ENCODE measurements at regions not wholly inside any gene's neighbourhood (a gene's known extent, or its start where the extent isn't known, plus 50 kb on each side); places are given as distances from the start of the nearest gene placed in this dataset.

DNA sequence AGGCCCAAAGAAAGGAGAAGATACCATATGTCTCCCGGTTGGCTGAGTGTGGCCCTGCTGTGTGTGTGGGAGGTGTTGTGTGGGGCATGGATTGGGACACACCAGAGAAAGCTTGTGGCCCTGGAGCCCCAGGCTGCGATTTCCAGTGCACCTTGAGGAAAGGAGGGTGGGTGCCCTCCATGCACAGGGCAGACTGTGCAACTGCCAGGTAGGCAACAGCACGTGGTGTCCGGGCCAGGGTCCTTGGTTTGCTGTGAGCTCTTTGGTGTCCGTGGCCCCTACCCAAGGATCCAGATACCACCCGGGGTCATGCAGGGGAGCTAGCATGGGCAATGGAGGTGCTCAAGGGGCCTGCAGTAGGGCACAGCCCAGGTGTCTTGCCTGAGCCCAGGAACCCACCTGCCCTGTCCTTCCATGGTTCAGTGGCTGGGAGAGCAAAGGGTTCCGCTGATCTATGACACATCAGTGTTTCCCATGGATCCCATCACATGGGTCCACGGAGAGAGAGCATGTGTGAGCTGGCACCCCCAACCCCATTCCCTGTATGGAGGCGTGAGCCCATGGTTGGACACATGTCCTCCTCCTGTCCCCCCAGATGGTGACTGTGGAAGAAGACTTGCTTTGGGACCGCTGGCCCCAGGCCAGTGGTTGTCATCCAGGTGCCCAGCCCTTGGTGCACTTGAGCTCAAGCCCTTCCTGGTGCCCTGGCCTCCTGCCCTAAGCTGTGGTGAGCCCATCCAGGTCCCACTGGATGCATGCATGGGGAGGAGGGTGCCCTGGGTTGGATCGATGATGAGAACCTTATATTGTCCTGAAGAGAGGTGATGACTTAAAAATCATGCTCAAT lies 223.4 kb downstream of the SNRPN start:
- Histone ChIP-seq H3K4me1 (ENCODE audit: control insufficient read depth, insufficient read depth, low read length) (no peaks in the 10 kb centered on the region), H3K36me3 (ENCODE audit: control insufficient read depth, insufficient read depth, low read length) (no peaks in the 10 kb centered on the region), H3K27ac (ENCODE audit: low read length) (no peak overlapping the region), H3K9me3 (ENCODE audit: control insufficient read depth, low read depth, low read length) (peaks cover 50% of the 10 kb centered on the region), H3K27me3 (ENCODE audit: control insufficient read depth, insufficient read depth, low read length) (no peaks in the 10 kb centered on the region), H3K4me3 (ENCODE audit: low read length) (no peak overlapping the region)
- WGBS (ENCODE audit: insufficient coverage, low lambda C conversion rate), result no CpG with 5 or more reads among the region's 11 CpGs
- DNase-seq, result no peak

DNA sequence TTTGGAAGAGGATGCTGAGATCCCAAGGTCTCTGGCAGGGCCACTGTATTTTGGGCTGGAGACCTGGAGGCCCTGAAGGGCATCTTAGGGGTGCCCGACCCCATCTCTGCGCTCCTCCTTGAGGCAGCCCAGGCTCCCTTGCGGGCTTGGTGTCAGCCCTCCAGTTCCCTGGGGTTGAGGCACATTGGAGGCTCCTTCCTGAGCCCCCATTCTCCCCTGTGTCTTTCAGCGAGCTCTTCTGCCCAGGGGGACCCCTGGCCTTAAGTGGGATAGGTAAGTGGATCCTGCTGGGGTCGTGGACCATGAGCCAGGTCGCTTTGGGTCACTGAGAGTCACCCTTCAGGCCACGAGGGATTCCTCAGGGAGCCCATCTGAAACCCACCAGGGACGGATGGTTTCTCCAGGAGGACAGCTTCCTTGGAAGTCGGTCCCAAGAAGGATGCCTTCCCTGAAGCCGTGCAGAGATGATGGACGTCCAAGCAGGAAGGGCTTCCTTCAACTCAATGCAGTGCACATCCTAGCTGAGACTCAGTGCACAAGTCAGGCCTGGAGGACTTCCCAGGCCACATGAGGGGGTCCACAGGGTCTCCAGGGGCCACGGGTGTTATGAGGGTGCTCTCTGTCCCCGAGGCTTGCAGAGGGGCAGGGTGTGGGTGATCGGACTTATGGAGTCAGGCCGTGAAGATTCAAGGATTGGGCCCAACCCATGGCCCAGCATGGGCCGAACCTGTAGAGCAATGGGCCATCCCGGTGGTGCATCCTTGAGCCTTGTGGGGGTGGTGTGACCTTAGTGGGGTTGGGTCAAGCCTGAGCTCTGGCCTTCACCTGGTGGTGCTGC lies 224.3 kb downstream of the SNRPN start:
- H3K27me3 ChIP-seq (ENCODE audit: control insufficient read depth, insufficient read depth, low read length), result no peaks in the 10 kb centered on the region
- no peaks in the 10 kb centered on the region for H3K36me3 ChIP-seq (ENCODE audit: control insufficient read depth, insufficient read depth, low read length)
- no peak for DNase-seq
- WGBS (ENCODE audit: insufficient coverage, low lambda C conversion rate), result no CpG with 5 or more reads among the region's 17 CpGs
- H3K4me3 ChIP-seq (ENCODE audit: low read length), result no peak overlapping the region
- H3K9me3 ChIP-seq (ENCODE audit: control insufficient read depth, low read depth, low read length), result peaks cover 48% of the 10 kb centered on the region
- H3K4me1 ChIP-seq (ENCODE audit: control insufficient read depth, insufficient read depth, low read length), result no peaks in the 10 kb centered on the region
- no peak overlapping the region for H3K27ac ChIP-seq (ENCODE audit: low read length)

DNA sequence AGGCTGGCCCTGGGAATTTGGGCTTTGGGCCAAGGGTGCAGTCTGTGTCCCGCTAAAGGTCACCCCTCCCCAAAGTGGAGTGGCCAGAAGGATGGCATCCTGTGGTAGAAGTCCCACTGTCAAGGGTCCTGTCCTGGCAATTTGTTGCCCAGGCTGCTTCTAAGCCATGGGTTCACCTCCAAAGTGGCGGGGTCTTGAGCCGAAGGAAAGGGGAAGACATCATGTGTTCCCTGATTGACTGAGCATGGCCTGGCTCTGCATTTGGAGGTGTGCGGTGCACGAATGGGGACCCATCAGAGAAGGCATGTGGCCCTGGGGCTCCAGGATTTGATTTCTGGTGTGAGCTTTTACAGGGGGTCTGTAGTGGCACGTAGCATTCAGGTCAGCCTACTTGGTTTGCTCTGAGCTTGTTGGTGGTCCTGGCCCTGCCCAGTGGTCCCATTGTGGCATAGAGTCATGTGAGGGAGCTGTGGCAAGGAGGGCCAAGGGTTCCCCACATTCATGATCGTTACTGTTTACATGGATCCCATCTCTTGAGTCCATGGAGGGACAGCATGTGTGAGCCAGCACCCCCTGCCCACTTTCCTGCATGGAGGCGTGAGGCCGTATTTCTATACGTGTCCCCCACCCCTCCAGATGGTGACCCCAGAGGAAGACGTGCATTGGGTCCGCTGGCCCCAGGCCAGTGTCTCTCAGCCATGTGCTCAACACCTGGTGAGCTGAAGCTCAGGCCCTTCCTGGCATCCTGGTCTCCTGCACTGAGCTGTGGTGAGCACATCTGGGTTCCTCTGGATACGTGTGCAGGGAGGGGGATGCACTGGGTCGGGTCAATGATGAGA lies 225.1 kb downstream of the SNRPN start:
- WGBS (ENCODE audit: insufficient coverage, low lambda C conversion rate), result no CpG with 5 or more reads among the region's 14 CpGs
- H3K27me3 ChIP-seq (ENCODE audit: control insufficient read depth, insufficient read depth, low read length), result no peaks in the 10 kb centered on the region
- no peak for DNase-seq
- no peaks in the 10 kb centered on the region for H3K36me3 ChIP-seq (ENCODE audit: control insufficient read depth, insufficient read depth, low read length)
- peaks cover 50% of the 10 kb centered on the region for H3K9me3 ChIP-seq (ENCODE audit: control insufficient read depth, low read depth, low read length)
- H3K27ac ChIP-seq (ENCODE audit: low read length), result no peak overlapping the region
- no peak overlapping the region for H3K4me3 ChIP-seq (ENCODE audit: low read length)
- H3K4me1 ChIP-seq (ENCODE audit: control insufficient read depth, insufficient read depth, low read length), result no peaks in the 10 kb centered on the region

DNA sequence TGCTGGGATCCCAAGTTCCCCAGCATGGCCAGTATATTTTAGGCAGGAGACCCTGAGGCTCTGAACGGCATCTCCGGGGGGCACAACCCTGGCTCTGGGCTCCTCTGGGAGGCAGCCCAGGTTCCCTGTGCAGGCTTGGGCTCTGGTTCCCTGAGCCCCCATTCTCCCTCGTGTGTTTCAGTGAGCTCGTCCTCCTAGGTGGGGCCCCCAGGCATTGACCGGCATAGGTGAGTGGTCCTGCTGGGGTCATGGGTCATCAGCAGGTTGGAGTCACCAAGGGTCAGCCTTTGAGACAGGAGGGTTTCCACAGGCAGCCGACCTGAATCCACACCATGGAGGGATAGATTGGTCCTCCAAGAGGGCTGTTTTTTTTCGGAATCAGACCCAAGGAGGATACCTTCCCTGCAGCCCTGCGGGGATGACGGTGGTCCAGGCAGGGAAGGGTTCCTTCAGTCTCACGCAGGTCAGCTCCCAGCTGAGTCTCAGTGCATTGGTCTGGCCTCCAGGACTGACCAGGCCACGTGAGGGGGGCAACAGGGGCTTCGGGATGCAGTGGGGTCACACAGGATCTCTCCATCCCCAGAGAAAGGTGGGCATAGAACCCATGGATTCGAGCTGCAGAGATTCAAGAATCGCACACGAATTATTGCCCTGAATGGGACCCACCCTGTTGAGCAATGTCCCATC lies 226.0 kb downstream of the SNRPN start:
- no CpG with 5 or more reads among the region's 15 CpGs for WGBS (ENCODE audit: insufficient coverage, low lambda C conversion rate)
- Histone ChIP-seq H3K9me3 (ENCODE audit: control insufficient read depth, low read depth, low read length) (peaks cover 46% of the 10 kb centered on the region), H3K36me3 (ENCODE audit: control insufficient read depth, insufficient read depth, low read length) (no peaks in the 10 kb centered on the region), H3K4me1 (ENCODE audit: control insufficient read depth, insufficient read depth, low read length) (no peaks in the 10 kb centered on the region), H3K4me3 (ENCODE audit: low read length) (no peak overlapping the region), H3K27ac (ENCODE audit: low read length) (no peak overlapping the region), H3K27me3 (ENCODE audit: control insufficient read depth, insufficient read depth, low read length) (no peaks in the 10 kb centered on the region)
- DNase-seq, result no peak

DNA sequence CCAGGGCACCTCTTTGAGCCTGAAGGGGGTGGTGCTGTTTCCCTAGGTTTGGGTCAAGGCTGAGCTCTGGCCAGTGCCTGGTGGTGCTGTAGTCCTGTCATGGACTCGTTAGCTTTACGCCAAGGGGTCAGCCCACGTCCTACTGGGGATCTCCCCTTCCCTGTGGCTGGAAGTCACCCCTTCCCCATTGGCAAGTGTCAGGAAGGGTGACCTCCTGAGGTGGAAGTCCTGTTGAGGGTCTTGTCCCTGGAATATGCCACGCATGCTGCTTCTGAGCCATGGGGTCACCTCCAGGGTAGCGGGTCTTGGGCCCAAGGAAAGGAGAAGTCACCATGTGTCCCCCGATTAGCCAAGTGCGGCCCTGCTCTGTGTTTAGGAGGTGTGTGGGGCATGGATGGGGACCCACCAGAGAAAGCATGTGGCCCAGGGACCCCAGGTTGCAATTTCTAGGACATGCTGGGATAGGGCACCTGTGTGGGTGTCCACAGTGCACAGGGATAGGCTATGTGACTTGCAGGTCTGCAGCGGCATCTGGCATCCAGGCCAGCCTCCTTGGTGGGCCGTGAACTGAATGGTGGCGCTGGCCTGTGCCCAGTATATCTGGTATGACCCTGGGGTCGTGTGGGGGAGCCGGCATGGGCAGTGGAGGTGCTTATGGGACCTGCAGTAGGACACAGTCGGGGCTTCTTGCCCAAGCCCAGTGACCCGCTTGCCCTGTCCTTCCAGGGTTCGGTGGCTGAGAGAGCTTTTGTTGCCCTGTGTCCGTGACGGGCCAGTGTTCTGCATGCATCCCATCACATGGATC lies 226.7 kb downstream of the SNRPN start:
- H3K9me3 ChIP-seq (ENCODE audit: control insufficient read depth, low read depth, low read length), result peaks cover 49% of the 10 kb centered on the region
- H3K36me3 ChIP-seq (ENCODE audit: control insufficient read depth, insufficient read depth, low read length), result no peaks in the 10 kb centered on the region
- no peak for DNase-seq
- WGBS (ENCODE audit: insufficient coverage, low lambda C conversion rate), result no CpG with 5 or more reads among the region's 17 CpGs
- H3K4me3 ChIP-seq (ENCODE audit: low read length), result no peak overlapping the region
- no peaks in the 10 kb centered on the region for H3K27me3 ChIP-seq (ENCODE audit: control insufficient read depth, insufficient read depth, low read length)
- no peaks in the 10 kb centered on the region for H3K4me1 ChIP-seq (ENCODE audit: control insufficient read depth, insufficient read depth, low read length)
- no peak overlapping the region for H3K27ac ChIP-seq (ENCODE audit: low read length)

DNA sequence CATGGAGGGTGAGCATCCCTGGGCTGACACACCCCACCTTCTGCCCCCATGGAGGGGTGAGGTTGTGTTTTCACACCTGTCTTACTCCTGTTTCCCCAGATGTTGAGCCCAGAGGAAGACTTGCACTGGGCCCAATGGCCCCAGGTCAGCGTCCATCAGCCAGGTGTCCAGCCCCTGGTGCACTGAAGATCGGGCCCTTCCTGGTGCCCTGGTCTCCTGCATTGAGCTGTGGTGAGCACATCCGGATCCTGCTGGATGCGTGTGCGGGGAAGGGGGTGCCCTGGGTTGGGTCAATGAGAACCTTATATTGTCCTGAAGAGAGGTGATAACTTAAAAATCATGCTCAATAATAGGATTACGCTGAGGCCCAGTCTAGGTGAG lies 227.3 kb downstream of the SNRPN start:
- no peak overlapping the region for H3K27ac ChIP-seq (ENCODE audit: low read length)
- DNase-seq, result no peak
- no peaks in the 10 kb centered on the region for H3K27me3 ChIP-seq (ENCODE audit: control insufficient read depth, insufficient read depth, low read length)
- H3K9me3 ChIP-seq (ENCODE audit: control insufficient read depth, low read depth, low read length), result peaks cover 49% of the 10 kb centered on the region
- no peaks in the 10 kb centered on the region for H3K4me1 ChIP-seq (ENCODE audit: control insufficient read depth, insufficient read depth, low read length)
- no peak overlapping the region for H3K4me3 ChIP-seq (ENCODE audit: low read length)
- no CpG with 5 or more reads among the region's 6 CpGs for WGBS (ENCODE audit: insufficient coverage, low lambda C conversion rate)
- H3K36me3 ChIP-seq (ENCODE audit: control insufficient read depth, insufficient read depth, low read length), result no peaks in the 10 kb centered on the region

DNA sequence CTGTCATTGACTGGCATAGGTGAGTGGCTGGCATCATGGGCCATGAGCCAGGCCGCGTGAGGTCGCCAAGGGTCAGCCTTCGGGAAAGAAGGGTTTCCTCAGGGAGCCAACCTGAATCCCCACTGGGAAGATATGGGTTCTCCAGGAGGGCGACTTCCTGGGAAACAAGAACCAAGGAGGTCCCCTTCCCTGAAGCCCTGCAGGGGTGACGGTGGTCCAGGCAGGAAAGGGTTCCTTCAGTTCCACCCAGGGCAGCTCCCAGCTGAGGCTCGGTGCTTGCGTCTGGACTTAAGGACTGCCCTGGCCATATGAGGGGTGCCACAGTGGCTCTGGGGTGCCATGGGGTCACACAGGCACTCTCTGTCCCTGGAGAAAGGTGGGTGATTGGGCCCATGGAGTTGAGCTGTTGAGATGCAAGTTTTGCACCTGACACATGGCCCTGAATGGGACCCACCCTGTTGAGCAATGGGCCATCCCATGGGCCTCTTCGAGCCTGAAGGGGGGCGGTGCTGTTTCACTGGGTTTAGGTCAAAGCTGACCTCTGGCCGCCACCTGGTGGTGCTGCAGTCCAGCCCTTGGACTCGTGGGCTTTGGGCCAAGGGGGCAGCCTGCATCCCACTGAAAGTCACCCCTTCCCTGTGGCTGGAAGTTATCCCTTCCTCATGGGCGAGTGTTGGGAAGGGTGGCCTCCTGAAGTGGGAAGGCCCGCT lies 228.1 kb downstream of the SNRPN start:
- peaks cover 44% of the 10 kb centered on the region for H3K9me3 ChIP-seq (ENCODE audit: control insufficient read depth, low read depth, low read length)
- H3K4me1 ChIP-seq (ENCODE audit: control insufficient read depth, insufficient read depth, low read length), result no peaks in the 10 kb centered on the region
- H3K27me3 ChIP-seq (ENCODE audit: control insufficient read depth, insufficient read depth, low read length), result no peaks in the 10 kb centered on the region
- no CpG with 5 or more reads among the region's 14 CpGs for WGBS (ENCODE audit: insufficient coverage, low lambda C conversion rate)
- no peaks in the 10 kb centered on the region for H3K36me3 ChIP-seq (ENCODE audit: control insufficient read depth, insufficient read depth, low read length)
- H3K27ac ChIP-seq (ENCODE audit: low read length), result no peak overlapping the region
- no peak for DNase-seq
- no peak overlapping the region for H3K4me3 ChIP-seq (ENCODE audit: low read length)

DNA sequence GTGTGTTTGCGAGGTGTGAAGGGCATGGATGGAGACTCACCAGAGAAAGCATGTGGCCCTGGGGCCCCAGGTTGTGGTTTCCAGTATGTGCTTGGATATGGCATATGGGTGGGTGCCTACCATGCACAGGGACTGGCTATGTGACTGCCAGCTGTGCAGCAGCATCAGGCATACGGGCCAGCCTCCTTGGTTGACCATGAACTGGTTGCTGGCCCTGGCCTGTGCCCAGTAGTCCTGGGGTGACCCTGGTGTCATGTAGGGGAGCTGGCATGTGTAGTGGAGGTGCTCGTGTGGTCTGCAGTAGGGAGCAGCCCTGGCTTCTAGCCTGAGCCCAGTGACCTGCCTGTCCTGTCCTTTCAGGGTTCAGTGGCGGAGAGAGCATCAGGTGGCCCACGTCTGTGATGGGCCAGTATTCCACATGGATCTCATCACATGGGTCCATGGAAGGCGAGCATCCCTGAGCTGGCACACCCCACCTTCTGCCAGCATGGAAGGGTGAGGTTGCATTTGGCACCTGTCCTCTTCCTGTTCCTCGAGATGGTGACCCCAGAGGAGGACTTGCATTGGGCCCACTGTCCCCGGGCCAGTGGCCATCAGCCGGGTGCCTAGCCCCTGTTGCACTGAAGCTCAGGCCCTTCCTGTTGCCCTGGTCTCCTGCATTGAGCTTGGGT lies 228.9 kb downstream of the SNRPN start:
- H3K4me1 ChIP-seq (ENCODE audit: control insufficient read depth, insufficient read depth, low read length), result no peaks in the 10 kb centered on the region
- H3K9me3 ChIP-seq (ENCODE audit: control insufficient read depth, low read depth, low read length), result peaks cover 48% of the 10 kb centered on the region
- DNase-seq, result no peak
- no peaks in the 10 kb centered on the region for H3K36me3 ChIP-seq (ENCODE audit: control insufficient read depth, insufficient read depth, low read length)
- no peak overlapping the region for H3K4me3 ChIP-seq (ENCODE audit: low read length)
- H3K27ac ChIP-seq (ENCODE audit: low read length), result no peak overlapping the region
- no CpG with 5 or more reads among the region's 9 CpGs for WGBS (ENCODE audit: insufficient coverage, low lambda C conversion rate)
- no peaks in the 10 kb centered on the region for H3K27me3 ChIP-seq (ENCODE audit: control insufficient read depth, insufficient read depth, low read length)
